ENCODE measurements at regions not wholly inside any gene's neighbourhood (a gene's known extent, or its start where the extent isn't known, plus 50 kb on each side); places are given as distances from the start of the nearest gene placed in this dataset.

GRCh38 chr14:85315290-85315689 lies 214.7 kb upstream of the FLRT2 start:
- Mint-ChIP-seq H3K36me3 (no peaks in the 10 kb centered on the region), H3K27ac (peak overlapping the region; percentile 15; the same call in 1 of the 2 replicates), H3K27me3 (ENCODE audit: low read depth) (peaks cover under 1% of the 10 kb centered on the region; the same call in 1 of the 2 replicates), H3K4me1 (peaks cover 31% of the 10 kb centered on the region), H3K4me3 (no peak overlapping the region), H3K9me3 (no peaks in the 10 kb centered on the region)
- no peak for TF ChIP-seq SOX15 (CRISPR knock-in tag; IDR thresholded peaks at IDR 0.05)
- TF ChIP-seq E2F1 (CRISPR knock-in tag; IDR thresholded peaks at IDR 0.05), result no peak
- no peak for TF ChIP-seq TCF7 (CRISPR knock-in tag; IDR thresholded peaks at IDR 0.05; ENCODE audit: low read depth)
- TF ChIP-seq GRHL2 (CRISPR knock-in tag; IDR thresholded peaks at IDR 0.05; ENCODE audit: insufficient replicate concordance, severe bottlenecking), result no peak
- POLR2A ChIA-PET, result no interaction called here
- CTCF ChIA-PET, result no interaction called here
- DNase-seq (ENCODE audit: low spot score), result no peak
- no peak for ATAC-seq

- ChIA-PET CTCF (no interaction called here), POLR2A (no interaction called here)
- peak overlapping the region; percentile 15; the same call in 1 of the 2 replicates for H3K27ac Mint-ChIP-seq
- peaks cover 31% of the 10 kb centered on the region for H3K4me1 Mint-ChIP-seq
- peaks cover 6% of the 10 kb centered on the region; the same call in 1 of the 2 replicates for H3K27me3 Mint-ChIP-seq (ENCODE audit: low read depth)
- ATAC-seq (no peak), DNase-seq (ENCODE audit: low spot score) (no peak)
- H3K4me3 Mint-ChIP-seq, result no peak overlapping the region
- no peaks in the 10 kb centered on the region for H3K36me3 Mint-ChIP-seq
- H3K9me3 Mint-ChIP-seq, result no peaks in the 10 kb centered on the region
- TF ChIP-seq NR1H2 (CRISPR knock-in tag; IDR thresholded peaks at IDR 0.05), result no peak
- TF ChIP-seq USF1 (CRISPR knock-in tag; IDR thresholded peaks at IDR 0.05), result no peak
Observed at GRCh38 chr14:85315733-85316290, 214.1 kb upstream of the FLRT2 start.

- CTCF ChIA-PET, result no interaction called here
- Mint-ChIP-seq H3K4me1 (peaks cover 27% of the 10 kb centered on the region), H3K27ac (no peak overlapping the region), H3K9me3 (peaks cover 4% of the 10 kb centered on the region; the same call in 1 of the 2 replicates), H3K27me3 (ENCODE audit: low read depth) (peaks cover 16% of the 10 kb centered on the region), H3K36me3 (no peaks in the 10 kb centered on the region), H3K4me3 (no peak overlapping the region)
- ATAC-seq (no peak), DNase-seq (ENCODE audit: low spot score) (no peak)
- TF ChIP-seq E2F4 (CRISPR knock-in tag; IDR thresholded peaks at IDR 0.05; ENCODE audit: borderline replicate concordance, low read depth), result no peak
- no peak for TF ChIP-seq AR (CRISPR knock-in tag; IDR thresholded peaks at IDR 0.05)
- no peak for TF ChIP-seq HMGA2 (CRISPR knock-in tag; IDR thresholded peaks at IDR 0.05)
- no peak for TF ChIP-seq ZNF512 (CRISPR knock-in tag; IDR thresholded peaks at IDR 0.05; ENCODE audit: borderline replicate concordance)
- TF ChIP-seq ZNF671 (CRISPR knock-in tag; IDR thresholded peaks at IDR 0.05), result no peak
- TF ChIP-seq CREM (CRISPR knock-in tag; IDR thresholded peaks at IDR 0.05), result no peak
- TF ChIP-seq ZNF532 (CRISPR knock-in tag; IDR thresholded peaks at IDR 0.05; ENCODE audit: borderline replicate concordance), result no peak
- POLR2A ChIA-PET, result no interaction called here
Observed at GRCh38 chr14:85316701-85317410, 213.1 kb upstream of the FLRT2 start.

All from WTC11 (cell line).